ENCODE measurements at regions not wholly inside any gene's neighbourhood (a gene's known extent, or its start where the extent isn't known, plus 50 kb on each side); places are given as distances from the start of the nearest gene placed in this dataset.

- no peak for TF ChIP-seq EZH2 (IDR thresholded peaks at IDR 0.05; ENCODE audit: borderline replicate concordance, low read depth, low read length, severe bottlenecking)
- no peak for TF ChIP-seq CTCF (IDR thresholded peaks at IDR 0.05; ENCODE audit: extremely low read depth in 1 of 2, insufficient read depth in 1 of 2, low read depth in 1 of 2, low read length in 2 of 2)
- TF ChIP-seq POLR2A (IDR thresholded peaks at IDR 0.05; ENCODE audit: low read depth, low read length): no peak
- TF ChIP-seq POLR2AphosphoS5 (IDR thresholded peaks at IDR 0.05; ENCODE audit: insufficient read depth, low read depth, low read length): no peak
These were observed 53.8 kb upstream of the BMP2K start for GRCh38 chr4:78722320-78722719.

Measured in endothelial cell of umbilical vein (primary cell).